ENCODE measurements at regions not wholly inside any gene's neighbourhood (a gene's known extent, or its start where the extent isn't known, plus 50 kb on each side); places are given as distances from the start of the nearest gene placed in this dataset.

GRCh38 chr13:58792854-58793253, 1161.3 kb downstream of the PCDH17 start:
- no peak for DNase-seq (ENCODE audit: low read depth)

DNA sequence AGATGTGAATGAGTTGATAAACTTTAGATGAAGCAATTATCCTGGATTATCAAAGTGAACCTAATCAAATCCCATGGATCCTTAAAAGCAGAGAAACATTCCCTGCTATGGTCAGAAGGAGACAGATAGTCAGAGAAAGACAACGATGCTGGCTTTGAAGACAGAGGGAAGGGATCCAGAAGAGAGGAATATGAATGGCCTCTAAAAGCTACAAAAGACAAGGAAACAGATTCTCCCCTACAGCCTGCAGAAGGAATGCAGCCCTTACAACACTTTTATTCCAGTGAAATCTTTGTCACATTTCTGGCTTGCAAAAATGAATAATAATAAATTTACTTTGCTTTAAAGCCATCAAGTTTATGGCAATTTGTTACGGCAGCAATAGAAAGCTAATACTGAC, 1164.2 kb downstream of the PCDH17 start:
- DNase-seq (ENCODE audit: low read depth) = no peak

- no peak for DNase-seq (ENCODE audit: low read depth)
These were observed 1173.3 kb downstream of the PCDH17 start for GRCh38 chr13:58804832-58805231.

DNA sequence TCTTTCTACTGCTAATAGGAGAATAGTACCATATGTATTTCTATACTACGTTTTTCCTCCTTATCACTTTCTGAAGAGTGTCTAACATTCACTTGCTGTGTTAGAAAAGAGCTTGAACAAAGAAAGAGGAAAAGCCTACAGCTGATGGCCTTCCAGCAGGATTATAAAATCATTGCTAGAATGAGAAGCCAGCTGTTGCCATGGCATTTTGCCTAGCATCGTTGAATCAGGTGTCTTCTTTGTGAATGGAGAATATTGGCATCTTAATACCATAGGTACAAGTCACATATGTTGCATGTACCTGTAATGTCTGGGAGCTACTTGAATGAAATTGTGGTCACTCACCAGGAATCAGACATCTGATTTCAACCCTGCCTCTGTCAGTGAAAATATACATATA, 1174.9 kb downstream of the PCDH17 start:
- DNase-seq (ENCODE audit: low read depth) = no peak

- DNase-seq (ENCODE audit: low read depth) = no peak
These were observed 1192.2 kb downstream of the PCDH17 start for GRCh38 chr13:58823701-58824100.

GRCh38 chr13:58827904-58828303, 1196.4 kb downstream of the PCDH17 start:
- DNase-seq (ENCODE audit: low read depth) = no peak

GRCh38 chr13:58830841-58831240, 1199.3 kb downstream of the PCDH17 start:
- no peak for DNase-seq (ENCODE audit: low read depth)

DNA sequence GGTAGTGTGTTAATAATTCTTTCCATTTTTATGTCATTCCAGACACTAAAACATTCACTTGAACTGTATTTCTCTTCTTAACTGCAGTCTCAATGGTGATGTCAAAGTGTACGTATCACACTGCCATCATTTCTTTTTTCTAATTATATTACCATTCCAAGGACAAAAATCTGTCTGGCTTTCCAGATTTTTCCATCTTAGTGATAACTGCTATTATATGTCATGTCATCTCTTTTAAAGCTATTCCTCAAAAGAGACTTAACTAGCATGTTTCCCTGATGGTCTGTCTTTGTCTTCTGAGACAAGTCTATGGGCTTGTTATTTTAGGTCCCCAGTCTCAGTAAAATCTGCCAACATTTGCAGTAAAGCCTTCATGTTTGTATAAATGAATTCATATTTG, 1207.1 kb downstream of the PCDH17 start:
- no peak for DNase-seq (ENCODE audit: low read depth)

GRCh38 chr13:58843071-58843470, 1211.5 kb downstream of the PCDH17 start:
- DNase-seq (ENCODE audit: low read depth) = no peak

DNA sequence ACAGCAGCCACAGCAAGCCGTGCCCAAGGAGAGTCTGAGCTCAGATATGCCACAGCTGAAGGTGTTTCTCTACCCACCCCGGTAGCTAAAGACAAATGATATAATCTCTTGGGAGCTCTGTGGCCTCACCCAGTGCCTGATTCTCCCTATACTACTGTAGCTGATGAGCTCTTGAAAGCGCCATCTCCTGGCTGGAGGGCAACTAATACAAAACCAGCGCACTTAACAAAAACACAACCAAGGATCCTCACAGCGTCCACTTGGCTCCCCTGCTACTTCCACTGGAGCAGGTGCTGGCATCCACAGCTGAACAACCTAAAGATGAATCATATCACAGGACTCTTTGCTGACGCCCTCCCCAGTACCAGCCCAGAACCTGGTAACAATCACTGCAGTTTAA, 1212.0 kb downstream of the PCDH17 start:
- DNase-seq (ENCODE audit: low read depth) = no peak

GRCh38 chr13:58850161-58850560, 1218.6 kb downstream of the PCDH17 start:
- no peak for DNase-seq (ENCODE audit: low read depth)

GRCh38 chr13:58852076-58852475, 1220.5 kb downstream of the PCDH17 start:
- no peak for DNase-seq (ENCODE audit: low read depth)

DNA sequence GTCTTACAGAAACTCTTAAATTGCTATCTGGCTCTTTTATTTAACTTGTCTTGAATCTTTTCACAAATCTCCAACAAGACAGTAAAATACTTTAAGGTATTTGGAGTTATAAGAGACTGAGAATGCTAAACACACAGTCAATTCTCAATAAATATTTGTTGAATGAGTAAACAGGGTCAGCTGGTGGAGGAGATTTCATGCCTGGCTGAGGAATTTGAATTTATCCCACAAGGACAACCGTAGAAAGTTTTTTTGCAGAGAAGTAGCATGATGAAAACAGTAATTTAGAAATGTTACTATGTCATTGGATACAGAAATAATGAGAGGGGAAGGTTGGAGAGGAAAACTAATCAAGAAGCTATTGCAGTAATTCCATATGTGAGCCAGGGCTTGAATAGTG, 1223.7 kb downstream of the PCDH17 start:
- no peak for DNase-seq (ENCODE audit: low read depth)

DNA sequence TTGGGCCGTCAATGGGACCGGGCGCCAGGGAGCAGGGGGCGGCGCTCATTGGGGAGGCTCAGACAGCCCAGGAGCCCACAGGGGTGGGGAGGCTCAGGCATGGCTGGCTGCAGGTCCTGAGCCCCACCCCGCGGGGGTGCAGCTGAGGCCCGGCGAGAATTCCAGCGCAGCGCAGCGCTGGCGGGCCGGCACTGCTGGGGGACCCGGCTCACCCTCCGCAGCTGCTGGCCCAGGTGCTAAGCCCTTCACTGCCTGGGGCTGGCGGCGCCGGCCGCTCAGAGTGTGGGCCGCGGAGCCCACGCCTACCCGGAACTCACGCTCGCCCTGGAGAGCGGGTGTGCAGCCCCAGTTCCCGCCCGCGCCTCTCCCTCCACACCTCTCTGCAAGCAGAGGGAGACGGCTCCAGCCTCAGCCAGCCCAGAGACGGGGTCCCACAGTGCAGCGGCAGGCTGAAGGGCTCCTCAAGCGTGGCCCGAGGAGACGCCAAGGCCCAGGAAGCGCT, 1227.4 kb downstream of the PCDH17 start:
- no peak for DNase-seq (ENCODE audit: low read depth)

DNA sequence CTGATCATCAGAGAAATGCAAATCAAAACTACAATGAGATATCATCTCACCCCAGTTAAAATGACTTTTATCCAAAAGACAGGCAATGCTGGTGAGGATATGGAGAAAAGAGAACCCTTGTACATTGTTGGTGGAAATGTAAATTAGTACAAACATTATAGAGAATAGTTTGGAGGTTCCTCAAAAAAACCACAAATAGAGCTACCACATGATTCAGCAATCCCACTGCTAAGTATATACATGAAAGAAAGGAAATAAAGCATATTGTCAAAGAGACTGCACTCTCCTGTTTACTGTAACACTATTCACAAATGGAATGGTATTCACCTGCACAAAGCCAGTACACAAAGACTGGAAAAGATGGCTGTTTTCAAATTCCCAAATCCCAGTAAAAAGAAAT, 1233.7 kb downstream of the PCDH17 start:
- no peak for DNase-seq (ENCODE audit: low read depth)

GRCh38 chr13:58869566-58869965, 1238.0 kb downstream of the PCDH17 start:
- DNase-seq (ENCODE audit: low read depth) = no peak

GRCh38 chr13:58876473-58876872, 1244.9 kb downstream of the PCDH17 start:
- no peak for DNase-seq (ENCODE audit: low read depth)

DNA sequence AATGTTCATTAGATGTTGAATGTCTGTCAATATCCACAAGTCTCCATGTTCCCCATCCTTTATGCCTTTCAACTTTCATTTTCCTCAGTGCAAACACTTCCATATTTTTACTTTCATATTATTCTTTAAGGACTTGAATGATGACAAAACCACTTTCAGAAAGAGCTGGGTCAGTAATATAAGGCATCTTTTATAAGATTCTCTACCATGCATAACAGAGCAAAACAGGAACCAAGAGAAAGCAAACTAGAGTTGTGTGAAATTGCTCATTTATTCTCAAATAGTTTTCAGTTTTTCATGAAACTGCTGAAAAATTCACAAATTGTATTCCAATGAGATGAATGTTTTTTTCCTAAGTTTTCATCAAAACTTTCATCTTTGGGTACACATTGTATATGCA, 1247.6 kb downstream of the PCDH17 start:
- DNase-seq (ENCODE audit: low read depth) = no peak

- DNase-seq (ENCODE audit: low read depth) = no peak
These were observed 1251.0 kb downstream of the PCDH17 start for GRCh38 chr13:58882516-58882915.

- DNase-seq (ENCODE audit: low read depth) = no peak
These were observed 1251.9 kb downstream of the PCDH17 start for GRCh38 chr13:58883405-58883804.

- no peak for DNase-seq (ENCODE audit: low read depth)
These were observed 1253.0 kb downstream of the PCDH17 start for GRCh38 chr13:58884353-58885209.

DNA sequence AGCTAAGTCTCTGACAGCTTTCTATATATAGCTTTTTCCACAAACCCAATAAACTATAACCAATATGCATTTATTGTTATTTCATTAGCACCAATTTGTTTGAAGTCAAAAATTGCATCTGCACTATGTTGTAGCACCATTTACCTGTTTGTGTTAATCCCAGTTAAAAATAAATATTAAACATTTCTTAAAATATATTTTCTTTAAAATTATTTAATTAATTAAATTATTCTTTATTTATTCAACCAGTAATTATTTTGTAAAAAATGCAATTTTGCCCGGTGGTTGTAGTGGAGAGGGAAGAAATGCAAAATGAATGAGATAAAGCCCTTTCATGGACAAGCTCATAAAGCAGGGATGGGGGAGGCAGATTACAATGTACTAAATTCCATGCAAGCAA, 1257.9 kb downstream of the PCDH17 start:
- DNase-seq (ENCODE audit: low read depth) = no peak

DNA sequence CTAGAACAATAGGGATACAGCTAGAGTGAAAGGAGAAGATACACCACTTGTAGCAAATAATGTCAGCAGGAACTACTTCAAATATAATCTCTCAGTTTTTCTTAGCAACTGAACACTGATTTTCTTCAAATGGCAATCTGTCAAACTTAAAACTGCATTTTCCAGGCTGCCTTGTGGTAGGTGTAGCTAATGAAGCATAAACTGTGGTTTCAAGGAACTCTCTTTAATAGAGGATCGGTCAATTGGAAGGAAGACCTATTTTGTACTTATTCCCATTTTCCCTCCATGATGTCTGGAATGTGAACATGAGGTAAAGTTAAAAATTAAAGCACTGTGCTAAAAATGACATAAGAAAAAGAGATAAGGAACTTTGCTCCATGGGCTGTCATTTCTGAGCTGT, 1261.9 kb downstream of the PCDH17 start:
- no peak for DNase-seq (ENCODE audit: low read depth)

All from activated T-helper 9 cell treated with anti-CD3 and anti-CD28 coated beads, Interleukin-2, amount 50 U/mL, for 16 hours (primary cell).